ENCODE measurements at regions not wholly inside any gene's neighbourhood (a gene's known extent, or its start where the extent isn't known, plus 50 kb on each side); places are given as distances from the start of the nearest gene placed in this dataset.

DNA sequence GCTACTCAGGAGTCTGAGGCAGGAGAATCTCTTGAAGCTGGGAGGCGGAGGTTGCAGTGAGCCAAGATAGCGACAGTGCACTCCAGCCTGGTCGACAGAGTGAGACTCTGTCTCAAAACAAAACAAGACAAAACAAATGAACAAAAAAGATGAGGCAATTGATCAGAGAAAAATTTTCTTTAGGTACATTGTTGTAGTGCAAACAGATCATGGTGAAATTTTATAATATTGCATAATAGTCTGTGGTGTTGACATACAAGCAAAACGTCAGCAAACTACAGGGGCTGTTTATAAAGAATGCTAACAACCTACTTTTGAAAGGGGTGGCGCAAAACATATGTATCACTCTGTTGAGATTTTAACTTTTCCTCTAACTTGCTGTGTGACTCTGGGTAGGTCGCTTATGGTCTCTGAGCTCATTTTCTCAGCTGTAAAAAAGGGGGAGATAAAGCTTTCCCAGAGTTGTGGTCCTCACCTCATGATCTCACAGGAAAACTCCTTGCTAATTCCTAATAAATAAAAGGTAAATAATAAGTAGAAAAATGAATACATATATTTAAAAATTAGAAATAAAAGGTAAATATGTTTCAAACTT, 64.8 kb upstream of the NUP160 start:
- DNase-seq: no peak
- Histone ChIP-seq H3K4me3 (no peak overlapping the region), H3K36me3 (replicated peaks in 1 of 2) (no peaks in the 10 kb centered on the region), H3K9me3 (replicated peaks in 1 of 3) (no peaks in the 10 kb centered on the region), H3K4me1 (replicated peaks in 1 of 2) (peaks cover 8 to 30% of the 10 kb centered on the region in 2 donors), H3K27me3 (no peaks in the 10 kb centered on the region), H3K27ac (no peak overlapping the region)
- 60 to 74% (median 66%) methylated on average over 6 of the region's 6 CpGs for WGBS, 4 donors
- TF ChIP-seq, protein P1, sequence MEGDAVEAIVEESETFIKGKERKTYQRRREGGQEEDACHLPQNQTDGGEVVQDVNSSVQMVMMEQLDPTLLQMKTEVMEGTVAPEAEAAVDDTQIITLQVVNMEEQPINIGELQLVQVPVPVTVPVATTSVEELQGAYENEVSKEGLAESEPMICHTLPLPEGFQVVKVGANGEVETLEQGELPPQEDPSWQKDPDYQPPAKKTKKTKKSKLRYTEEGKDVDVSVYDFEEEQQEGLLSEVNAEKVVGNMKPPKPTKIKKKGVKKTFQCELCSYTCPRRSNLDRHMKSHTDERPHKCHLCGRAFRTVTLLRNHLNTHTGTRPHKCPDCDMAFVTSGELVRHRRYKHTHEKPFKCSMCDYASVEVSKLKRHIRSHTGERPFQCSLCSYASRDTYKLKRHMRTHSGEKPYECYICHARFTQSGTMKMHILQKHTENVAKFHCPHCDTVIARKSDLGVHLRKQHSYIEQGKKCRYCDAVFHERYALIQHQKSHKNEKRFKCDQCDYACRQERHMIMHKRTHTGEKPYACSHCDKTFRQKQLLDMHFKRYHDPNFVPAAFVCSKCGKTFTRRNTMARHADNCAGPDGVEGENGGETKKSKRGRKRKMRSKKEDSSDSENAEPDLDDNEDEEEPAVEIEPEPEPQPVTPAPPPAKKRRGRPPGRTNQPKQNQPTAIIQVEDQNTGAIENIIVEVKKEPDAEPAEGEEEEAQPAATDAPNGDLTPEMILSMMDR (IDR thresholded peaks at IDR 0.05): no peak
- no peak for TF ChIP-seq POLR2A (IDR thresholded peaks at IDR 0.05)
- intact Hi-C loops (cut with DNase I): no loop called here

DNA sequence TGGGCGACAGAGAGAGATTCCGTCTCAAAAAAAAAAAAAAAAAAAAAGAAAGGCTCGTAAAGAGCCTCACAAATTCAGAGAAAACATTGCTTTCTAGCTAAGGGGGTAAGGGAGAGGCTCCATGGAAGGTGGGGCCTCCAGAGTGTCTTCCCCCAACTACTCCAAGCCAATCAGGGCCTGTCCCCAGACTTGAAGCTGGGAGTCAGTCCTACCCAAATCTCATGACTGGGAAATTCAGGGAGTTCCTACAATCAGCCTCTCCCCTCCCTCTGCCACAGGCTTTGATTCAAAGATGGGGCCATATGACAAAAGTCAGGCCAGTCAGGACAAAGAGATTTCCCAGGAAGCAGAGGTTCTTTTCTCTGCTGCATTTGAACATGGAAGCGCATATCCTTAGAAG, 63.0 kb upstream of the NUP160 start:
- Histone ChIP-seq H3K36me3 (replicated peaks in 1 of 2) (no peaks in the 10 kb centered on the region), H3K4me1 (replicated peaks in 1 of 2) (peaks cover 0 to 16% of the 10 kb centered on the region in 2 donors), H3K4me3 (no peak overlapping the region), H3K9me3 (replicated peaks in 1 of 3) (no peaks in the 10 kb centered on the region), H3K27me3 (no peaks in the 10 kb centered on the region), H3K27ac (no peak overlapping the region)
- no peak for DNase-seq
- intact Hi-C loops (cut with DNase I): no loop called here
- WGBS, 4 donors: 92 to 100% (median 96%) methylated on average over 2 to 4 of the region's 4 CpGs
- TF ChIP-seq, protein P1 (IDR thresholded peaks at IDR 0.05): no peak
- no peak for TF ChIP-seq POLR2A (IDR thresholded peaks at IDR 0.05)

DNA sequence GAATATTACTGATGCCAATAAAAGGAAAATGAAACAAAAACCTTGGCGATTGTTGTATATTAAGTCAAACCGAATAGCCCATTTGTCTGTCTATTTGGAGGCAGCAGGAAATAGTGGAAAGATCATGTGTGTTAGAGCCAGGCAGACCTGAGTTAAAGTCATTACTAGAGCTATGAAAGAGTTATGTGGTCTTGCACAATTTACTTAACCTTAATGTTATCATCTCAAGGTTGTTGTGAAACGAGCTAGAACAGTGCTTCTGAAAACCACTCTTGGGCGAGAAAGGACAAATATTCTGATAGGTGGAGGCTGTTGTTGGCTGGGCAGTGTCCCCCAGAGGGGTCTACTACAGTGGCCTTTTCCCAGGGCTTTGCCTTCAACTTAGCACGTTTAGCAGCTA, 60.0 kb upstream of the NUP160 start:
- no peaks in the 10 kb centered on the region for H3K36me3 ChIP-seq (replicated peaks in 1 of 2)
- H3K27me3 ChIP-seq: no peaks in the 10 kb centered on the region
- TF ChIP-seq, protein P1 (IDR thresholded peaks at IDR 0.05): no peak
- no peak for TF ChIP-seq POLR2A (IDR thresholded peaks at IDR 0.05)
- peak overlapping the region in 1 of 5 donors; percentile 18 for H3K27ac ChIP-seq
- peaks cover 0 to 11% of the 10 kb centered on the region in 2 donors for H3K4me1 ChIP-seq (replicated peaks in 1 of 2)
- H3K9me3 ChIP-seq (replicated peaks in 1 of 3): no peaks in the 10 kb centered on the region
- peak in 1 of 7 donors; percentile 14 for DNase-seq
- intact Hi-C loops (cut with DNase I): no loop called here
- H3K4me3 ChIP-seq: no peak overlapping the region
- 16 to 24% (median 20%) methylated on average over 5 of the region's 5 CpGs for WGBS, 4 donors

DNA sequence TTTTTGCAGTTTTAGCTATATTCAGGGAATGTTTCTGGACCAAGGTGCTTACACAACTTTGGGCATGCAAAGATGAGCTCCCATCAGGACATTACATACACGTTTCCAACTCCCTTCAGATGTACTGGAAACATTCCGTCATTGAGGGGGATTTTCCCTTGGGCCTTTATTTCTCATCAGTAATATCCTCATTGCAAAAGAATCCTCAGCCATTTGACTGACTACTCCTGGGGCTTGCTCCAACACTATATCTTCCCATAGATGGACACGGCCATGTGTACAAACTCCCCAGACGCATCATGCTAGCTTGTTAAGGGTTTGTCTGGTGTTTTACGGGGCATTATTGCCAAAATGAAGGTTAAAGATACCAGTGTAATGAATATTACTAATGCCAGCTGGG, 59.3 kb upstream of the NUP160 start:
- DNase-seq: no peak
- intact Hi-C loops (cut with DNase I): no loop called here
- WGBS, 4 donors: 82 to 93% (median 88%) methylated on average over 5 of the region's 5 CpGs
- H3K4me1 ChIP-seq (replicated peaks in 1 of 2): peaks cover 0 to 11% of the 10 kb centered on the region in 2 donors
- no peaks in the 10 kb centered on the region for H3K27me3 ChIP-seq
- no peak overlapping the region for H3K4me3 ChIP-seq
- TF ChIP-seq, protein P1 (IDR thresholded peaks at IDR 0.05): no peak
- TF ChIP-seq POLR2A (IDR thresholded peaks at IDR 0.05): no peak
- no peaks in the 10 kb centered on the region for H3K9me3 ChIP-seq (replicated peaks in 1 of 3)
- H3K36me3 ChIP-seq (replicated peaks in 1 of 2): no peaks in the 10 kb centered on the region
- no peak overlapping the region for H3K27ac ChIP-seq
